NCI-H1436 treated with DMSO at 0.1 percent for 48 hours (cell line): ENCODE measurements at regions not wholly inside any gene's neighbourhood (a gene's known extent, or its start where the extent isn't known, plus 50 kb on each side); places are given as distances from the start of the nearest gene placed in this dataset.

Source experiments
- DNase-seq: peaks from one replicate; lab custom pipeline; 2025; lab: John Stamatoyannopoulos, UW

GRCh38 chr18:56171848-56172247 is 466.5 kb downstream of the TXNL1 start:
- no peak for DNase-seq

GRCh38 chr18:56168049-56168781 is 470.2 kb downstream of the TXNL1 start:
- no peak for DNase-seq

DNA sequence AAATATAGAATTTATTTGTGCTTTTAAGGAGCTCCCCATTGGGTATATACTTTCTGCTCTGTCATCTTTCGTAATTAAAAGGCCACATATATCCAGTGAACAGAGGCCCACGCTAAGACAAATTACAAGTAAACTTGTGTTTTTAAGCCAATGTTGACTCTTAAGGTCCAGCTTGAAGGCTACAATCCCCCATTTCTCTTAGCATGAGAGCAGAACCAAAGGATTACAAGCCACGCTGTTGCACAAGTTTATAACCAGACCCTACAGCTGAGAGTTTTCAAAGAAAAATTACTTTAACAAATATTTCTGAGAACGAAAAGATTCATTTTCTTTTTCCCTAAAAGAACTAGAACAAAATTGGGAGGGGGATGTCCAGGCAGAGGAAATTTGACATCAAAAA is 471.0 kb downstream of the TXNL1 start:
- DNase-seq: no peak

DNA sequence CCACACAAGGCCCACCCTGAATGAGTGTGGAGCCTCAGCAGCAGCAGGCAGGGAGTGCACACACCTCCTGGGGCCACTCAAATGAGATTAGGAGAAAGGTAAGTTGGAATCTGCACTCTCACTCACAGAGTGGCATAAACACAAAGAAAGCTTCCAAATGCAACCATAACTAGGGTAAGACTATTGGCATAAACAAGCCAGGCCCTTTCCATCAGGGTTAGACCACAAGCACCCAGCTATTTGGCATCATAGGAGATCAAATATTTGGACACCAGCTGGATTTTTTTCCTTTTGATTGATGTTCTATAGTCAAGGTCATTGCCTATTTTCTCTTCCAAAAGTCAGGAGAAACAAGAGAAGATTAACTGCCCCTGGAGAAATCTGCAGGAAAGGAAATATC is 471.5 kb downstream of the TXNL1 start:
- DNase-seq: no peak

GRCh38 chr18:56165601-56166355 is 472.6 kb downstream of the TXNL1 start:
- no peak for DNase-seq

- DNase-seq: no peak
These were observed 475.8 kb downstream of the TXNL1 start for GRCh38 chr18:56162311-56163265.

DNA sequence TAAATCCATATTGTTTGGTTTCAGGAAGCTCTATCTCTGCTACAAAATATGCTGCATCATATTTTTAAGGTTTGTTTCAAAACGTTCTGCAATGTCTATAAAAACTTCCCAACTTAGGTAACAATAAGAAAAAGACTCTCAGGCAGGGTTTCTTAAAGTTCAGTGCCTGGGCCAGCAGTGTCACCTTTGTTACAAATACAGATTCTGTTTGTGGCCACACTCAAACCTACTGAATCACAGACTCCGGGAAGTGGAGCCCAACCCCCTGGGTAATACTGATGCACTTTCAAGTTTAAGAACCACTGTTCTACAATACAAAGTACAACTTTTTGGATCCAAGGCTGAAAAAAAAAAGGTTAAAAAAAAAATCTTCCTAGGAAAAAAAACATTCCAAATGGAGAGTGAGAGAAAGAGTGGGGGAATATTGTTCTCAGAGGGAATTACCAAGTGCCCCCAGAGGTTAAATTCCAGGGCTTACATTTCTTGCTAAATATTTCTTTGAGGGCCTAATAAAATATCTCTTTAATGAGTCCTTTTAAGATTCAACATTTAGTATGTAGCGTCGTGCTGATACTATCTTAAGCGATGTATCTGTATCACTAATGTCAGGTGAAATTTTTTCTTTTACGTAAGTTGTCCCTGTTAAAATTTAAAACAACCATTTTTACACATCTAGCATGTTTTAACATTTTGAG is 476.7 kb downstream of the TXNL1 start:
- DNase-seq: no peak

- DNase-seq: no peak
These were observed 479.7 kb downstream of the TXNL1 start for GRCh38 chr18:56158676-56159075.

GRCh38 chr18:56157541-56157940 is 480.9 kb downstream of the TXNL1 start:
- DNase-seq: no peak

- DNase-seq: no peak
These were observed 485.7 kb downstream of the TXNL1 start for GRCh38 chr18:56152551-56153310.

- DNase-seq: no peak
These were observed 490.0 kb downstream of the TXNL1 start for GRCh38 chr18:56148373-56148772.

DNA sequence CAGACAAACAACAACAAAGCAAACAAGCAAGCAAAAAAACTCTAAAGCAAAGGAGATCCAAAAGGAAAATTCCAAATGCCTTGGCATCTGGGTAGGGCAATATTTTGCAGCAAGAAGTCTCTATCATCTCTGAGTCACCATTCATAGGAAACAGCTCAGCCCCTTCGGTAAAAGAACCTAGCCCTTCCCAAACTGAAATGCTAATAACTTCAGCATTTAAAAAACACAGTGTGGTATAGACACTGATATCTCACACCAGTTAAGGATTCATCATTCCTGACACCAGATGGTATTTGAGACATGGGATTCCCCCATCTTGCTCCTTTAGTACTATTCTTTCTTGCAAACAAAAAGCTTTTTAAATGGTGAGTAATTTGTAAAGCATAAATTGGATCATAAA is 491.8 kb downstream of the TXNL1 start:
- no peak for DNase-seq

DNA sequence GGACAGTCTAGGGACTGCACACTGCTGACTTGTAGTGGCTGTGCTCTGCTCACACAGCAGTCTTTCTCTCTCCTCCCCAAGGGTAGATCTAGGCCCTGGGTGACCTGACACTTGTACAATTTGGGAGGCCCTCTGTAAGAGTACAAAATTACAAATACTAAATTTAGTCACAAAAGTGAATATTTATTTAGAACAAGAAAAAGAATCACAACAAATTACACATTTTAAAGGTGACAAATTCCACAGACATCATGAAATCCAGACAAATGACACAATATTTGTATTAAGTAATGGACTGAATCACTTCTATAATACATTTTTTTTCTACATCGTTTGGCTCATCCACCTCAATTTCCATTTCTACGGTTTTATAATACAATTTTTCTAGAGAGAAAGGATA is 496.4 kb downstream of the TXNL1 start:
- no peak for DNase-seq

GRCh38 chr18:56139792-56140254 is 498.6 kb downstream of the TXNL1 start:
- no peak for DNase-seq

DNA sequence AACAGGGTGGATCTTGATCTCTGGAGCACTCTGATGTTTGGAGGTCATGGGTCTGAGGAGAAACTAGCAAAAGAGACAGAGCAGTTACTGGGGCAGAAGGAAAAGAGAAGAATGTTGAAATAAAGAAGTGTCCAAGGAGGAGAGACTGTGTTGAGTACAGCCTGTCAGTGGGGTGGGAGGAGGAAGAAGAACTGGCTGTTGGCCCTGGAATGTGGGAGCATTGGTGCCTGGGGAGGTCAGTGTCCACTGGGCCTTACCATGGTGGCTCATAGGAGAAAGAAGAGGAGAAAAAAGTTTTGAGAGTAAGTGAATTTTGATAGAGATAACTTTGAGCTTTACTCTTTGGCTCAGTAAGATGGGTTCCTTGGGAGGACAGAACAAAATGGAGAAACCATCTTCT is 499.0 kb downstream of the TXNL1 start:
- no peak for DNase-seq

DNA sequence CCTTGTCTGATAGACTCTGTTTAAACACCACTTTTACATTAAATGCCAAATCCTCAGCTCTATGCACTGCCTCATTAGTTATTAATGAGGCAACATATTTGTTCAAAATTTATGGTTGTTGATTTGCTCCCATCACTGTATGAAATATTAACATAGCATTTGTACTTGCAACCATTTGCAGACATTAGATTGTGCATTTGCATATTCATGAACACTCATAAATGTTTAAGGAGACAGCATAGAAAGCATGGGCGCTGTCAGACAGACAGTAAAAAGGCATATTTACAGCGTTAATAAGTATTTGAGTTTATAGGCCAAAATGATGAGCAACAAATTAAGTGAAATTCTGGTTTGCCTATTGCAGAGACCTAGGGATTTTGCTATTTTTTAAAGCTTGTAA is 502.3 kb downstream of the TXNL1 start:
- DNase-seq: no peak

DNA sequence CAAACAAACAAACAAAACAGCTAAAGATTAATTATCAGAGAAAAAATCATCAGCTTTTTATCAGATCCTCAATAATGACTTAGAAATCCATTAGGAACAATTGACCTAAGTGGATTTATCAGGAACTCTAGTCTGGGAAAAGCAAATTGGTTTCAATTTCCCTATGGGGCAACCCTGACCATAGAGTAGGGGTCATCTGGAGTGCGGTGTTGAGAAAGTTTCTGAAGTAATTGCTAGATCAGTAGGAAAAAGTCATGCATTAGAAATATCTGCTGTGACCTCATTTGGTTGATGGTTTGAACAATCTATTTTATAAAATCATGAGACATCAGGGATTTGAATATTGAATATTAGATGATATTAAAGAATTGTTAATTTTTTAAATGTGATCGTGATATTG is 507.9 kb downstream of the TXNL1 start:
- DNase-seq: no peak

GRCh38 chr18:56128153-56128791 is 510.1 kb downstream of the TXNL1 start:
- no peak for DNase-seq

DNA sequence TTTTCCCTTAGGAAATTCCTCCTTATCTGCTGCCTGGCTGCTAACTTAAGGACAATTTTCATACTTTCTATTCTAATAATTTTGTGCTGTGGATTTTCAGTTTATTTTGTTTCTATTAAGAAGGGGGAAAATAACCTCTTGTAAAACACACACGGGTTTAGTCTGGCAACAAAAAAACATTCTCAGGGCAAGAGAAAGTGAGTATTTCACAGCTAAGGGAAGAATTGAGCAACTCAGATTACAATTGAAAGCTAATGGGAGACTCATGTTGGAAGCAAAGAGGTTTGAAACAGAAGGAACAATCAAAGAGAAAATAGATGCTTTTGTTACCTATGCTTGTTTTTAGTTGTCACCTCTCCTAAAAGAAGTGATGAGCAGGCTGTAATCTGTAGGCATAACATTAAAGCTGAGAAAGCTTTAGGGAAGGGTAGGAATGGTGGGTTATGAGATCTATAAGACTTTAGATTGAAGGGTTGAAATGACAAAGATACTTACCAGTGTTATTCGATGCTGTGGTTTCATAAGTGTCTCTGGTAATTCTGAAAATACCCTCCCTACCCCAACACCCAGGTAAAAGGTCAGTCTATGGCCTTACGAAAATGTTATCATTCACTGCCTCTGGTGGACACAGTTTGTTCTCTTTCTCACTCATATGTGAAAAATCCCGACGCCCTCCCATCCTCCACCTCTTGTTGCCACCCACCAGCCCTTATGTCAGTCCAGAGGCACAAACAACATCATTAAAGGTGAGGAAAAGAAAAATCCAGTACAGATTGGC is 510.9 kb downstream of the TXNL1 start:
- DNase-seq: no peak

DNA sequence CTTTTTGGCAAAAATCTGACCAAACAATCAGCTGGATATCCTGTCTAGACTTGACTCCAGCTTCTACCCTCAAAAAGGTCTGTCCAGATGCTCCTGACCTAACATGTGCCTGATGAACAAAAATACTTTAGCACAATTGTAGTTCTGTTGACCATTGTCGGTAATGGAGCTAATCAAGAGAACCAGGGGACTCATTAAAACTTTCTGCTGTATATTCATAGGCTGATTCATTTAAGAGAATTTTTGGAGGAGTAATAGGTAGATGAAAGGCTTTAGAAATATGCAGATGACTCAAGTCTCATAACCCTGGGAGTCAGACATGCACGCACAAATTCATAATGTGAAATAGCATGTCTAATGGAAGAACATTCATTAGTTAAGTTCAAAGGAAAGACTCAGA is 514.2 kb downstream of the TXNL1 start:
- no peak for DNase-seq
